ENCODE measurements at regions not wholly inside any gene's neighbourhood (a gene's known extent, or its start where the extent isn't known, plus 50 kb on each side); places are given as distances from the start of the nearest gene placed in this dataset.

DNA sequence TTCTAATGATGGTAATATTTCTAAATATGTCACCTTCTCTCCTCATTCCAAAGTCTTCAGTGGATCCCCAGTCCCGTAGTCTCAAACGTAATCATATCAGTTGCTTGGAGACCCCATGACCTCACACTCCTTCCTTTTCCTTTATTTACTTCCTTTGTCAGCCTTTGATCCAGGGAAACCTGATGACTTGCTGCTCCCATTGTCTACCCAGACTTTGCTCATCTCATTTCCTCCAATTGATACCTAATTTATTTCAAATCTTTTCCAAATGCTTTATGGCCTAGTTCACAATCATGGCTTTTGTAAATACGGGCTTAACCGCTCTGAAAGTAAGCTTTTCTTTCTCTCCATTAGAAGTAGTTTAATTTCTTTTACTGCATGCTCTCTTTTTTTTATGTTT, 402.4 kb upstream of the CYRIA start:
- TF ChIP-seq POLR2A (IDR thresholded peaks at IDR 0.05; ENCODE audit: low read depth, low read length) (no peak), POLR2AphosphoS5 (IDR thresholded peaks at IDR 0.05; ENCODE audit: low read depth, low read length) (no peak)

All from GM12892 (cell line).